ENCODE measurements at regions not wholly inside any gene's neighbourhood (a gene's known extent, or its start where the extent isn't known, plus 50 kb on each side); places are given as distances from the start of the nearest gene placed in this dataset.

GRCh38 chr12:5305425-5305824 lies 126.5 kb upstream of the NTF3 start:
- no peak for DNase-seq (ENCODE audit: extremely low read depth, low read depth)
- no peak for TF ChIP-seq CTCF (IDR thresholded peaks at IDR 0.05; ENCODE audit: low read depth, low read length)

GRCh38 chr12:5305886-5306545 lies 125.9 kb upstream of the NTF3 start:
- DNase-seq (ENCODE audit: extremely low read depth, low read depth) = no peak
- TF ChIP-seq CTCF (IDR thresholded peaks at IDR 0.05; ENCODE audit: low read depth, low read length) = no peak

GRCh38 chr12:5307065-5307464 lies 124.8 kb upstream of the NTF3 start:
- DNase-seq (ENCODE audit: extremely low read depth, low read depth) = no peak
- no peak for TF ChIP-seq CTCF (IDR thresholded peaks at IDR 0.05; ENCODE audit: low read depth, low read length)

- TF ChIP-seq CTCF (IDR thresholded peaks at IDR 0.05; ENCODE audit: low read depth, low read length) = no peak
- no peak for DNase-seq (ENCODE audit: extremely low read depth, low read depth)
These were observed 123.7 kb upstream of the NTF3 start for GRCh38 chr12:5308216-5308615.

GRCh38 chr12:5308996-5309395 lies 122.9 kb upstream of the NTF3 start:
- no peak for TF ChIP-seq CTCF (IDR thresholded peaks at IDR 0.05; ENCODE audit: low read depth, low read length)
- no peak for DNase-seq (ENCODE audit: extremely low read depth, low read depth)

GRCh38 chr12:5309654-5310053 lies 122.3 kb upstream of the NTF3 start:
- no peak for DNase-seq (ENCODE audit: extremely low read depth, low read depth)
- TF ChIP-seq CTCF (IDR thresholded peaks at IDR 0.05; ENCODE audit: low read depth, low read length) = no peak

- no peak for DNase-seq (ENCODE audit: extremely low read depth, low read depth)
- TF ChIP-seq CTCF (IDR thresholded peaks at IDR 0.05; ENCODE audit: low read depth, low read length) = no peak
These were observed 121.8 kb upstream of the NTF3 start for GRCh38 chr12:5310151-5310550.
